HUDEP-2 (cell line): ENCODE measurements at regions not wholly inside any gene's neighbourhood (a gene's known extent, or its start where the extent isn't known, plus 50 kb on each side); places are given as distances from the start of the nearest gene placed in this dataset.

Source experiments
- DNase-seq, 76 experiments: peaks; one replicate each; lab custom pipeline; 2025; ENCODE audit not compliant: unreplicated experiment in 76 of 76; lab: John Stamatoyannopoulos, UW

DNA sequence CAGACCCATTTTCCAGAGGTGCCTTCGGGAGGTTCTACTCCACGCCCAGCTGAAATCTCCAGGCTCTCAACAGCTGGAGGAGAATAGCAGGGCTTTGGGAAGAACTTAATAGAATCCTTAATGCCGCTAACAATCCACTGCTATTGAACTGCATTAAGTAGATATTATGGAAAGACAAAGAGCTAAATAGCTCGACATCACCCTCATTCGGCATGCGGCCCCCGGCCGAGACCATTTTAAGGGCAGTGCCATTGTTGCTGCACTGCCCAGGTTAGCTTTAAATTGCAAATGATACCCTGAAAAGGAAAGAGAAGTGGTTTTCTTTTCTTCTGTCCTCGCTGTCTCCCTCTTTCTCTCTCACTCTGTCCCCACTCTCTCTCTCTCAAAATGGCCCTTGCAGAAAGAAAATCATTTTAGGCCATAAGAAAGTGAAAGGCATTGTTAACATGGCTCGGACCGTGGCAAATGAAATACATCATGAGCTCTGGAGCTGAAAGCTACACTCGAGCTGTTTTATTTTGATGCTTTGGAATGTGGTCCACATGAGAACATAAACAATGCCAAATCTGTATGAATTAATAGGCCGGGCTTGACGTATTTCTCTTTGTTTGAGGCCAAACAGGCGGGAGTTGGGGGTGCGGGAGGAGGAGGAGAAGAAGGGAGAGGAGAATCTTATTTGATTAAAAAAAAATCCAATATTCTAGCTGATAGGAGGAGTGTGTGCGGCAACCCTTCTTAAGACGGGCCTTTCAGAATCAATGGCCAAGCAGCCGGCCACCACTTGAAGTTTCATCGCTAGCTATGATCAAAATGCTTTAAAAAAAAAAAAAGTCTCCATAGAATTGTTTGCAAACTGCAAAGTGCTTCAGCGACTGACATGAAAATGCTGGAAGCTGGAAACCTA, 298.8 kb upstream of the IRX3 start:
- no peak for DNase-seq

DNA sequence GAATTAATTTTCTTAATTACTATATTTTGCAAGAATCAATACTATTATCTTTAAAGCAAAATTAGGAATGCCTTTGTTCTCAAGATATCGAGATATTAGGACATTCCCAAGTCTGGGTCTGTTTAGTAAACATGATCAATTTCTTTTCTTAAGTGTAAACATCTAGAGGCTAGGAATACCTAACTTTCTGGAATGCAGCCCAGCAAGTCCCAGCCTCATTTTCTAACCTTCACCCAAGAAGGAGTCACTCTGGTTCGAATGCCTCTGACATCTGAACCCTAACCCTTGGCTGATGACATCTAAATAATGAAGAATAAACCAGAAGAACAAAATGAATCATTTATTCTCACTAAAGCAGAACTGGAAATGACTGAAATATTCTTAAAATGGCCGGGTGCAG, 297.5 kb upstream of the IRX3 start:
- no peak for DNase-seq

DNA sequence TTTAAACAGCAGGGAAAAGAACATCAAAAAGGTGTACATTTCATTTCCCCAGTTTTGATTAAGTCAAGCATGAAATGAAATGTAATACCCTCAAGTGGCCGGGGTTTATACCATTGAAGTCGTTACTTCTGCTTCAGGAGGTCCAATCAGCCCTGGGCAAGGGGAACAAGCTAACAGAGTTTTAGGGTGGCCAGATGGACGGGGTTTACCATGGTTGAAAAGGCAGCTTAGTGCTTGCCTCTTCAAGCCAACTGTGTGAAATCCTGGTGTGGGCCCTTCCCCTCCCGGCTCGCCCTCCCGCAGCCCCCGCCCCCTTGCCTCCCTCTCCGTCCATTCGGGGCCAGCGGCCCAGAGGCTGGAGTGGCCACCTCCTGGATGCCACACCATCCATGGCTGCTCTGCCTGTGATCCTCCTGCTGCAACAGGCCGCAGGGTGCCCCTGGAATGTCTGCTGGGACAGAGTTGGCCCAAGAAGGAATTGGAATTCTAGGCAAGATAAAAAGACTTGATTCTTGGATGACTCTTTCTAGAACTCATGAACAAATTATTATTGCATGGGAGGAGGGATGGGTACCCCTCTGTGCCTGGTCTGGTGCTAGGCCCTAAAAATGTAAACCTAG, 296.2 kb upstream of the IRX3 start:
- no peak for DNase-seq

DNA sequence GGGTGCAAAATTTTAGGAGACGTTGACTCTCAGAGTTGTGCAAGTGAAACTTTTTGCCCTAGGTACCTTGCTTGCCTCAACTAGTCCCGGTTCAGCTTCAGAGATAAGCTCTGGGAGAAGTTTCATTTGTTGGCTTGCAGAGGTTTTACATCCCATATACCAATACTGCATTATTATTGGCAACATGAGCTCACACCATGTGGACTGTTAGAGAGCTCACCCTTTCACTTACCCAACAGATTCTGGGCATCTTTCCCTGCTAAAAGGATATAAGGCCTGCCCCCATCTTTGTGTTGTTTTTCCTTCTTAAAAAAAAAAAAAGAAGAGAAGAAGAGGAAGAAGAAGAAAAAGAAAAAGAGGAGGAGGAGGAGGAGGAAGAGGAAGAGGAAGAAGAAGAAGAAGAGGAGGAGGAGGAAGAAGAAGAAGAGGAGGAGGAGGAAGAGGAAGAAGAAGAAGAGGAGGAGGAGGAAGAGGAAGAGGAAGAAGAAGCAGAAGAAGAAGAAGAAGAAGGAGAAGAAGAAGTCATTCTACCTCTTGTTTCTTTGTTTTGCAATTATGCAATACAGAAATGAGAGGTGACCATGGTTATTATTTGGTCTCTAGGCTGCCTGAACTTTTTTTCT, 292.6 kb upstream of the IRX3 start:
- no peak for DNase-seq

DNA sequence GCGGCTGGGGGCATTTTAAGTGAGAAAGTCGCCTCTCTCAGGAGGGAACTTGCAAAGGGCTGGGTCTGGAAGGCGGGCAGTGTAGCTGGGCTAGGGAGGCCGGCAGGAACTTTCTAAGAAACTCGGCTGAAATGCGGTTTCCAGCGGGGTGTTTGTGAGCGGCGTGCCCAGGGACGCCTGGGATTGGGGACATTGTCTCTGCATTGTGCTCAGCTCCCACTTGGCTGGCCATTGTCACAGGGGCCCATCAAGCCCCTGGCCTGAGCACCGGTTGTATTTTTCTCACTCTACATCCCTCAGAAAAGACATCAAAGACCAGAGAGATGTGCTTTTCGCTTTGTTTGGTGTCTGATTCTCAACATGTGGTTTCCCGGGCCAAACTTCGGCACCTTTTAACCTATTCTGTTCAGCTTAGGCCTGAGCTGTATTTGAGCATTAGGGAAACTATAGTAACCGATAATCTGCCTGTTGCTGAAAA, 291.1 kb upstream of the IRX3 start:
- no peak for DNase-seq

DNA sequence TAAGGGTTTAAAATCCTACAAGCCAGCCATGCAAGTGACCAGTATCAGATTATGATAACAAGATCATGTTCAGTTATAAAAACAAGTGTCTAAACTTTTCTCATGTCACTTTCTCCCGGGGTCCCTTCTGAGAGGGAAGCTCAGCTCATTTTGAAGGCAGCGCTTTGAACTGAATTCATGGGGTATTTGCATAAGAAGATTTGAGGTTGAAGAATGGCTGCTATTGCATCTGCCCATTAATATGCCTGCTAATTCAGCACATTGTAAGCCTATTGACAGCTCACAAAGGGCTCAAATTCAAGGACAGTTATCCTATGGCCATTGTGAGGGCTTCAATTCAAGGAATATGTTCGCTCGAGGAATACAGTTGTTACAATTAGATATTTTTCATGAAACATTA, 290.2 kb upstream of the IRX3 start:
- DNase-seq: no peak

DNA sequence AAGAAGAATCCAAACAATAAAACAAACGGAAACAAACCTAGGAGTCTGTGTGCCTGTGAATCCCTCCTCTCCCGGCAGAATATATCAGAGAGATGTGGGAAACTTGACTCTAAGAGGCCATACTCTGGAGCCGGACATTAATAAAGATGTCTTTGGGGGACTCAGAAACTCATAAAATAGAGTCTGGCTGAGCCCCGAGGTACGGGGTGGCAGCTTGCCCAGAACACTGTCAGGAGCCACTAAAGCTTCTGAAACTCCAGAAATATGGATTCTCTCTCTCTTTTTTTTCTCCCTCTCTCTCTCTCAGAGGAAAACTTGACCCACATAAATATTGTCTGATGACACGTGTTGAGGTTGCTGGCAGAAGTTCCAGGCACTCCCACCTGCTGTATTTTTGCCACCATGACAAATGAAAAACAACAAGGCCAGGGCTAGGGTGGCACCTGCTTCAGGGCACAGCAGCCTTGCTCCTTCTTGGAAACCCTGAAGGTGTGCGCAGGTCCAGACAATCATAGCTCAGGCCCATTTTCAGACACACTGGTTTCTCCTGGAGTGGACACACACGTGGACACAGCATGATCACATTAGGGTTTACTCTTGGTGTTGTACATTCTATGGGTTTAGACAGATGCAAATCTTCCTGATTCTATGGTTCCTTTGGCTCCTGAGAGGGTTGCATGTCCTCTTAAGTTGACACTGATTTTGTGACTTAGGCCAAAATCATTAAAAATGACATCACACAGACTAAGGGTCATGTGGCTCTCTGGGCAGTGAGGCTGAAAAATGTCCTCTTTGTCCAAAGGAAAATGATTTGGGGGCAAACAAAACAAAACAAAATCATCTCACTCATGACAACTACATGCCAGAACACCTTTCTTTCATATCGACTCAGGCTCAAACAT, 282.6 kb upstream of the IRX3 start:
- DNase-seq: no peak

DNA sequence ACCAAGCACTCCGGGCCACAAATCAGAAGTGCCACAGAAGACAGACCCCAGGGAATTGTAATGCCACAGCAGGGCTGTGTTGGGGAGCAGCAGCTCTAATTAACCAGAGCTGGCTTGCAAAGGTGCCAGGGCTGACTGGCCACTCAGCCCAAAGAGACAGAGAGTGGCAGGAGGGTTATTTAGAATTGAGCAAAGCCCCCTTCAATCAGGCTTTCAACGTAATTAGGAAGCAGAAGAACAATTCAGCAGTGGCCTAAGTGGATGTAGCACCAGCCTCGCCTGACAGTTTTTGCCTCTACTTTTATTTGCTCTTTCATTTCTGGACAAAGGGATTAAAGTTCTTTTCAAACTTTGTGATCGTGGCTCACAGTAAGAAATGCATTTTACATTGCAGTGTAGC, 278.3 kb upstream of the IRX3 start:
- no peak for DNase-seq

DNA sequence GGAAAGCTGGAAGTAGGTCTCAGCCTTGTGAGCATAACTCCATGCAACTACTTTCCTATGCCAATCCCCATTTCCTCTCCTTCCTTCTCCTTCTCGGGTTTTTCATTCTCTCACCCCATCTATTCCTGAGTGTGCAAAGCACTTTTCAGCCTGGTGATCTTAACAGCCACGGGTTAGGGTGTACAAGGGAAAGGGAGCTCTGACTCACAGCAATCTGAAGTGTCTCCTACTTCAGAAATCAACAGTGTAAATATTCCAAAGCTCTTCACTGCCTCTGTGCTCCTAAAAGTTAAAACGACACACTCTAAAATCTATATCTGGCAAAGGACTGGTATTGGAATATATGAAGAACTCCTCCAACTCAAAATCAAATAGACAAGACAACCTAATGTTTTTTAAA, 268.0 kb upstream of the IRX3 start:
- DNase-seq: no peak

DNA sequence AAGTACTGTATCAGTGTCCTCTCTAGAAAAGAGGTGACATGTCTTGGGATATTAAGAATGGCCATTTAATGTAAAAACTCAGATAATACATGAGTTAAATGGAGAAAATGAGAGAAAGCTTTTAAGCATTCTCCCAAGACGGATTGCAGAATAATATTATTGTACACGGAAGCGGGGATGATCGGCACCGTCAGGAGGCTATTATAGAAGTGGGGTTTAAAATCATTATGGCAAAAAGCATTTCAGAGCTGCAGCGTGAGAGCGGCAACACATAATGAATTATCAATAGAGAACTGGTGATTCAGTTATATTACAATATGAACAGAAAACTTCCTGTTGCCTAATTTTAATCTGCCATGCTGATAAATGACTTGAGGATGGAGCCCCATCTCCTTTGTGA, 261.7 kb upstream of the IRX3 start:
- no peak for DNase-seq

DNA sequence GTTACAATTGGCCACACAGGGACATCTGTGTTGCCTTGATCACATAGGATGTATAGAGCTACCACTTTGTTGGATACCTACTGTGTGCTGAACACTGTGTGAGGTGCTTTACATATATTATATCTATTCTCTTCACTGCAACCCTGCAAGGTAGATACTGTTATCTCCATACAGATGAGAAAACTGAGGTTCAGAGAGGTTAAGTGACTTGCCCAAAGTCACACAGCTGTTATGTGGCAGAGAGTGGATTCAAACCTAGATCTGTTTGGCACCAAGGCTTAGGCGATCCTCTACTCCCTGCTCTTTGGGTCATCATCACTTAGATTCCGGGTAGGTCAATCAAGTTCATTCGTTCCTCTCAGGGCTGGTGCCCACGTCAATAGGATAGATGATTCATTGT, 260.5 kb upstream of the IRX3 start:
- DNase-seq: no peak

DNA sequence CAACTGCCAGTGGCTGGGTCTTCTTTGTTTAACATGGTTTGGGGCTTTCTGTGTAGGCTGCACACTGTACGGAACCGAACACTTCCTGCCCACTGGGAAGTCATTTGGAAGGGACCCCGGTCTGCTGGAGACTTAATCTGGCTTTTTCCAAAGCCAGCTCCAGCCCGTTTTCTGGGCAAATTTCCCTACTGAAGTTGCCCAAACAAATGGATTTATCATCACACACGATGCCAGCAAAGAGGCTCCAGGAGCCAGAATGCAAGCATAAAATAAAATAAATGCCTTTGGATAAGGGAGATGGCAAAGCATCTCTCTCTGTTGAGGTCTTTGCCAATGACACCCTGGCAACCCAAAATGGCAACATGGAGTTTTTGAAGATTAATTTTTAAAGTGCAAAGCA, 259.9 kb upstream of the IRX3 start:
- no peak for DNase-seq

DNA sequence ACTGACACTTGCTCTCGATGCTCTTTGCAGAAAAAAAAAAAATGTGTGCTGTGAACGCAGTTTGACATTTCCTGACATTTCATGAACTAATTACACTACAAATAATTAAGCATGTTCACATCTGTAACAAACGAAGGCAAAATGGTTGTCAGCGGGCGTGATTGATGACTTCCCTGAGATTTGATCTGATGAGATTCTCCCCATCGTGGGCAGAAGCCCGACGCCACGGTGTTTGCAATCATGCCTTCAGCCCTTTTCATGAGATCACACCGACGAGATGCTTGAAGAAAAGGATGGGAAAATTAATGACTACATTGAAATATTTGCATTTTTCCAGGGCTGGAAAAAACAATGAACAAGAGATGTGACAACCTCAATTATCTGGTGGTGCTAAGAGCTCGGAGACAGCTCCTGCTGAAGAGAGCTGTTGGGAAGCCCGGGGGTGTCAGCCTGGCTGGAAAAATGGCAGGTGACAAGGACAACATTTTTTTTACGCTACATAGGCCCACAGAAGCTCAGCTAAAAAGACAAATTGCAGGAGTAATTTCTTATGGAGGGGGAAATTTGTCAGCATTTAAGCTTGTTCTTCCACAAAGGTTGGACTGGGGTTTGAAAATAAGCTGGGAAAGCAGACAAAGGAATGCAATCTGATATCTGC, 259.4 kb upstream of the IRX3 start:
- DNase-seq: no peak

DNA sequence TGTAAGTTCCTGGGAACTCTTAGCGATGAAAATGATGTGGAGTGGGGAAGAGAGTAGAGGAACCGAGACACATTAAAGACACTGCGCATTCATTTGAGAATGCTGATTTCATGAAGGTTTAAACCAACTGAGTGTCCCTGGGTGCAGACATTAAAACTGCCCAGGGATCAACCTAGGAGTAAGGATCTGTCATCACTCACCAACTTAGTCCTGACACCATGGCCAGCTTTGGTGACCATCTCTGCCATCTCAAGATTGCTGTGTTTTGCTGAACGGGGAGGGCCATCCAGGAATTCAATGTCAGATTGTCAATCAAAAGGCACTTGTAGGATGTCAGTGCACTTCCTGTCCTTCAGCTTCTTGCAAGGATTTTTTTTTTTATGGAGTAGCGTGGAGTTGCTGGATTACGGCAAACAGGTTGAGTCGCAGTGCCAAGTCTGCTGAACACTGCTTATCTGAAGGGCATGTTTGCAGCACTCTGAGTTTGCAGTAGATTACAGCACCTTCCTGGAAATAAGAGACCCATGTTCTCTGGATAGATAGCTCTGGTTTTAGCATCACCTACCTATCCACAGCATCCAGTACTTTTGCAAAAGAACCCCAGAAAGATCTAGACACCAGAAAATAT, 258.1 kb upstream of the IRX3 start:
- DNase-seq: no peak

DNA sequence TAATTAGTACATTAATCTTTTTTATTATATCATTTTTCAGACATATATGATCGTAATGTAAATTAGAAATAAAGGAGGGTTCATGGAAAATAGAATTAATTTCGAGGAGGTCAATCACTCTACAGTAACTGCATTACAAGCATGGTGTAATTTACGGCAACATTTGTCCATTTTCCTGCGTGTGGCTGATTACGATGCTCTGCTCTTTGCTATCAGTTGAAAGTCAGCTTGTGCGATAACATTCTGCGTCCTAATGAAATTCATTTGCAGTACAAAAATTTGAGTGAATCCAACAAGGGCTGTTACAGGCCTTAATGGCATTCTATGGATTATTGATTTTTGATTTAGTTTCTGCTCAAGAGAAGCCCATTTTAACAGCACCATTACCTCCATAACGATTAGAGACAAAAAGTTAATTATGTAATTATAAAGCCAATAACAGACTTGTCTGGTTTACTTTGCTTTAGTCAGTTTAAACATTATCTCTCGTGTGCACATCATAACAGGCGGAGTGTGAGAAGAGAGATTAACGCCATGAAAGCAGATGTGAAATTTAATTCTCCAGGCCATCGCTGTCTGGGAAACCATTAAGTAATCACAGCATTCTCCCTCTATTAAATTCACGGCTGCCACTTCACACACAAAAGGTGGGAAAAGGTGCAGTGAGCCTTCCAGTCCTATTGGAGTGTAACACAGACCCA, 256.4 kb upstream of the IRX3 start:
- DNase-seq: no peak

DNA sequence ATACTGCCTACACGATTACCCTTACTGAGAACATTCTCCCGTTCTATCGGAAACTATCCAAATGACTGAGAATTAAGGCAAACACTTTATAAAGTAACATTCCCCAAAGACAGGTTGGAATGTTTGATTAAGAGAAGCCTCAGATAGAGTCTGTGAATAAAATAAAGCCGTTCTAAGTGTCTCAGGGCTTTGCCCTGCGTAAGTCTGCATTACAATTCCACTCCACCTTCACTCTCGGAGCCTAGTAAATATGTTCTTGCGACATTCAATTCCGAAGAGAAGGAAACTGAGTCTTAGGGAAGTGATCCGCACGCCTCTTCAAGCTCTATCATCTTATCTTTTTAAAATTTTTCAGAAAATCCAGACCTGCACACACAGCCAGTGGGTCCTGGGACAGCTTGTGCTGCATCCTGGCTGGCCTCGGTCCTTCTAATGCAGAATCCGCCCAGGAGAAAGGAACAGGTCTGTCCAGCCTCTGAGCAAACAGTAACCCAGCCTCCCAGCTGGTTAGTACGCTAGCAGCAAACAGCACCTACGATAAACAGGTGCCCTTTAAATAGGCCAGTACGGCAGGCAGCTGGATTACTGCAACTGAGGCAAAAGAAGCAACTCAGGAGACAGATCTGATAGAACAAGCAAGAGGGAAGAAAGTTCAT, 254.1 kb upstream of the IRX3 start:
- DNase-seq: no peak

DNA sequence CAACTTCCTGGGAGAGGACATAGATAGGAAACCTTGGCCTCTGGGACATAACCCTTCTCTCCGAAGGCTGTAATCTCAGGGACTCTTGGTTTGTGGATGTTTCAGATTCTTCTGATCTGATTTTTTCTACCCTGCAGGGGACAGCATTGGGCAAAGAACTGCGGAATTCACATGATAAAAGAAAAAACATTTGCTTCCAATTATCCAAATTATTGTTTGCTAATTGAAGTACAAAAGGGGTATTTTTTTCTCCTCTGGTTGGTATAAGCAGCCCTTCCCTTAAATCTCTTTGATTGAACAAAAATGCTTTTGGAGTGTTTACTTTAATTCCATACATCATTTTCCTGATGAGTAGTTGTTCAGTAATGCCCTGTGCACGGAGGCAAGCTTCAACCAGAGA, 251.7 kb upstream of the IRX3 start:
- DNase-seq: no peak

DNA sequence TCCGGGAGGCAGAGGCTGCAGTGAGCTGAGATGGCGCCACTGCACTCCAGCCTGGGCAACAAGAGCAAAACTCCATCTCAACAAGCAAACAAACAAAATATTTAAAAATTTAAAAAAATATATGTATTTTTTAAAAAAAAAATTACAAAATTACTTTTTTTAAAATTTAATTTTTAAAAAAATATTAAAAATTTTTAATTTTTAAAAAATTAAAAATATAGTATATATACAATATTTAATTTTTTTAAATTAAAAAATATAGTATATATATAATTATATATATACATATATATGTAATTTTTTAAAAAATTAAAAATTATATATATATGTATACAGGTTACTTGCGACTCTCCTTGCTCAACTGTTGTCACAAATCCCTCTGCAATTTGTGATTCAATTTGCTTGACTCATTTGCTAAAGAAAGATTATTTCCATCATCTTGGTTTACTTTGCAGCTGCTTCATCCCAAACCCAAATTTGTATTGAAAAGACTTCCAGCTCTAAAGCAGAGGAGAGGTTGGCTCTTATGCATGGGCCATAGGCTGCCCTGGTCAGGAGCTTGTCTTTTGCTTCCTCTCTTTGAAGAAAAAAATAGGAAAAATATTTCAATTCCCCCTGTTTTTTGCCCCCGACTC, 247.4 kb upstream of the IRX3 start:
- DNase-seq: no peak
